Right ventricle myocardium inferior (tissue), 1 donor: ENCODE measurements at regions not wholly inside any gene's neighbourhood (a gene's known extent, or its start where the extent isn't known, plus 50 kb on each side); places are given as distances from the start of the nearest gene placed in this dataset.

ENCODE experiments used
- ATAC-seq: fragments of 200-7000 bp; cut with Tn5 transposase; one replicate; pipeline ENCODE4 v1.9.1; 2020; ENCODE audit warnings: mild to moderate bottlenecking, moderate library complexity
- DNase-seq: peaks from one replicate; pipeline ENCODE4 v3.0.0; 2021; ENCODE audit errors: missing footprints
- intact Hi-C: fragments of 100-400 bp; cut with DNase I; formaldehyde crosslinking; loops from one replicate; pipeline ENCODE4 v1.11.0; 2022
- donor health status: DM: no; HTN: yes; CAD: no; lungs with severe emphysema.

GRCh38 chr11:70671083-70671482 lies 272.8 kb downstream of the CTTN start:
- intact Hi-C loops, result no loop called here
- DNase-seq (peak; percentile 31), ATAC-seq (no peak)

GRCh38 chr11:70671611-70672010 lies 273.3 kb downstream of the CTTN start:
- no peak for ATAC-seq
- DNase-seq, result peak; percentile 11
- intact Hi-C loops, result no loop called here

GRCh38 chr11:70672991-70673653 lies 274.8 kb downstream of the CTTN start:
- intact Hi-C loops, result no loop called here
- ATAC-seq (no peak), DNase-seq (peak; percentile 13)

- DNase-seq (peak; percentile 6), ATAC-seq (no peak)
- intact Hi-C loops, result no loop called here
Observed at GRCh38 chr11:70674605-70675004, 276.3 kb downstream of the CTTN start.

GRCh38 chr11:70675697-70676374 lies 277.5 kb downstream of the CTTN start:
- no peak for ATAC-seq

GRCh38 chr11:70677232-70677916 lies 279.0 kb downstream of the CTTN start:
- peak; percentile 23 for DNase-seq
- ATAC-seq, result no peak
- intact Hi-C loops, result no loop called here

More at GRCh38 chr11:70675697-70676374, 277.5 kb downstream of the CTTN start:
- intact Hi-C loops, result no loop called here
- DNase-seq, result peak; percentile 22

GRCh38 chr11:70678931-70679900 lies 280.9 kb downstream of the CTTN start:
- no peak for ATAC-seq
- peak; percentile 59 for DNase-seq
- intact Hi-C loops, result no loop called here

GRCh38 chr11:70680781-70681281 lies 282.5 kb downstream of the CTTN start:
- intact Hi-C loops, result no loop called here
- DNase-seq (peak; percentile 57), ATAC-seq (no peak)

GRCh38 chr11:70682056-70682455 lies 283.7 kb downstream of the CTTN start:
- intact Hi-C loops, result no loop called here
- no peak for ATAC-seq
- DNase-seq, result peak; percentile 11

- DNase-seq (peak; percentile 41), ATAC-seq (no peak)
- intact Hi-C loops, result no loop called here
Observed at GRCh38 chr11:70682760-70683159, 284.4 kb downstream of the CTTN start.

GRCh38 chr11:70687716-70688115 lies 289.4 kb downstream of the CTTN start:
- intact Hi-C loops, result no loop called here
- ATAC-seq, result no peak
- DNase-seq, result peak; percentile 31

- peak; percentile 9 for DNase-seq
- intact Hi-C loops, result no loop called here
- ATAC-seq, result no peak
Observed at GRCh38 chr11:70688142-70688541, 289.8 kb downstream of the CTTN start.

GRCh38 chr11:70689764-70690163 lies 291.4 kb downstream of the CTTN start:
- no peak for ATAC-seq
- intact Hi-C loops, result no loop called here
- DNase-seq, result no peak

- DNase-seq (no peak), ATAC-seq (no peak)
- intact Hi-C loops, result no loop called here
Observed at GRCh38 chr11:70692131-70692530, 293.8 kb downstream of the CTTN start.

- ATAC-seq (no peak), DNase-seq (peak; percentile 37)
- intact Hi-C loops, result no loop called here
Observed at GRCh38 chr11:70694371-70694770, 296.0 kb downstream of the CTTN start.

- ATAC-seq, result no peak
Observed at GRCh38 chr11:70695086-70695960, 297.0 kb downstream of the CTTN start.

GRCh38 chr11:70696076-70696475 lies 297.7 kb downstream of the CTTN start:
- intact Hi-C loops, result no loop called here
- ATAC-seq, result no peak
- DNase-seq, result peak; percentile 9

More at GRCh38 chr11:70695086-70695960, 297.0 kb downstream of the CTTN start:
- DNase-seq, result peak; percentile 57
- intact Hi-C loops, result no loop called here

GRCh38 chr11:70696564-70696963 lies 298.2 kb downstream of the CTTN start:
- intact Hi-C loops, result no loop called here
- no peak for ATAC-seq
- peak; percentile 20 for DNase-seq
